Hindlimb muscle (tissue), 1 donor: ENCODE measurements at regions not wholly inside any gene's neighbourhood (a gene's known extent, or its start where the extent isn't known, plus 50 kb on each side); places are given as distances from the start of the nearest gene placed in this dataset.

ENCODE experiments used
- DNase-seq: peaks from one replicate; pipeline ENCODE4 v3.0.0-alpha.2; 2013

- DNase-seq: no peak
Observed at GRCh38 chr5:176180339-176180738, 57.9 kb upstream of the SIMC1 start.

DNA sequence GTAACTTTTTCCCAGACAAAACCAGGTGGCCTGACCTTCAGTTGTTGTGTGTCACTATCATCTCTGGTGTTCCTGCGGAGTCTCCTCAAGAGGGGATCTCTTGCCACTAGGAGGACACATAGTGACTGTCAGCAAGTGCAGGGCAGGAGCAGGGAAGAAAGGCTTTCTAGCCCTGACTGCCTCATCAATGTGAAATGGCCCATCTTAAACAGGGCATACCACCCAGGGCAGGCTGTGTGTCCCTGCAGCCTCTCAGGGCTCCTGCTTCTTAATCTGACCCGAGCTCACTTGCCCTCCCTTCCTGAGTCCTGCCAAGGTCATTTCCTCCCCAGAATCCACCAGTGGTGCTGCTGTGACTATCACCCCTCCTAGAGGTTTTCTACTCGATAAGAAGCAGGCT is 57.4 kb upstream of the SIMC1 start:
- no peak for DNase-seq

- no peak for DNase-seq
Observed at GRCh38 chr5:176181271-176181855, 56.9 kb upstream of the SIMC1 start.

- no peak for DNase-seq
Observed at GRCh38 chr5:176183321-176184074, 54.7 kb upstream of the SIMC1 start.

GRCh38 chr5:176184608-176185132 is 53.6 kb upstream of the SIMC1 start:
- DNase-seq: no peak

DNA sequence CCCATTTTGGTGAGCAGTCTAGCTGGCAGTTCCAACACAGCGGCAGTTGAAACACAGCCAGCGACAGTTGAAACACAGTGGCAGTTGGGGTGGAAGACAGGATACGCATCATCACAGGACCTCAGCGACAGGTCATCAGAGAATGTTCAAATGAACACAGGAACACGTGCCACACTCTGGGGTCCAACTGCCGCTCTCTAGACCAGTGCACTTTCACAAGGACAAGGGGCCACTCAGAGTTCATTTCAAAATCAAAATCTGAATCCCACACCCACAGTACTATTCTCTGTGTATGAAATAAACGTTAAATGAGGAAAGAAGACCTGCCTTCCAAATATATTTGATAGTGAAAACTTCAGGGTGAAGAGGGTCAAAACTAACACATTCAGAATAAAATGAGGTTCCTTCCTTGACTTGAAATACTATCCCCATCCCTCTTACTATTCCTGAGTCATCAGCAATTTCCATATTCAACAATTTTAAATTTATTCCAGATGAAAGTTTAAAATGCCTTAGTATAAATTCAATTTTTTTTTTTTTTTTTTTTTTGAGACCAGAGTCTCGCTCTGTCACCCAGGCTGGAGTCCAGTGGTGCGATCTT is 53.0 kb upstream of the SIMC1 start:
- DNase-seq: no peak

GRCh38 chr5:176186107-176186506 is 52.1 kb upstream of the SIMC1 start:
- no peak for DNase-seq

- DNase-seq: no peak
Observed at GRCh38 chr5:176187276-176188062, 50.8 kb upstream of the SIMC1 start.

GRCh38 chr5:176188085-176188484 is 50.1 kb upstream of the SIMC1 start:
- no peak for DNase-seq
